GM19328 (cell line): ENCODE measurements at regions not wholly inside any gene's neighbourhood (a gene's known extent, or its start where the extent isn't known, plus 50 kb on each side); places are given as distances from the start of the nearest gene placed in this dataset.
"Not testable (repeated sequence)": the region's sequence is repeated elsewhere in the genome, so short reads cannot be mapped to it uniquely, and the experiment has no call there.

ENCODE experiments used
- ATAC-seq: cut with Tn5 transposase; IDR thresholded peaks from one replicate; pipeline ENCODE4 v1.9.1; 2021; ENCODE audit warnings: mild to moderate bottlenecking, moderate library complexity; ENCODE audit not compliant: unreplicated experiment

DNA sequence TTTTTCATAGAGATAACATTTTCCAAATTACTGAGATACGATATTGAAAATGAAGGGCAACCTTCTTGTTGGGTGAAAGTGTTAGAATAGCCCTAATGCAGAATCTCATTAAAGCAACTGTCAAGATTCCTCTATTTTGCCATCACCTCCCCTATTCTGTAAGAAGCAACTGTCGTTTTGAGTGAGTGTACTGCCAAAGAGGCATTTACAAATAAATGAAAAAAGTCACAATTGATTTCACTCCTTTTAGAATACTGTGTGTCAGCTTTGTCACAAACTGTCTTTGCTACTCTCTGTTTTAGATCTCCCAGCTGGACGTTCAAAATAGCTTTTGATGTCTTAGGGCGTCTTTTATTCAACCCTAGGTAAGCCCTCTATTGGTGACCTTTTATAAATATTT, 322.8 kb upstream of the NAALADL2 start:
- ATAC-seq = no peak

DNA sequence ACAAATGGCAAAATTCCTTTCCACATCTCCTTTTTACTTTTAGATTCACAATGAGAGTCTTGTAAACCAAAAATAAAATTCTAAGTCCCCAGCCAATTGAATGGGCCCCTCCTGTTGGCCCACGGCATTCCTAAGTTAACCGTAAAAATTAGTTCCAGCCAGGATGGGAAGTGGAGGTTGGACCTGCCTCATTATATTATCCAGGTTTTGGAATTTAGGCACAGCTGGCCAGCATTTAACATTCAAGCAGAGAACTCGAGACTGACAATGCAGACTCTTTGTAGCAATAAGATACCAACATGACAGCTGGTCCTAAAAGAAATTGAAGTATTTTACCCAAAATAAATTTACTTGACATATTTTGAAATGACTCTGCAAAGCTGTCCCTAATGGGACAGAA, 321.0 kb upstream of the NAALADL2 start:
- ATAC-seq = no peak

DNA sequence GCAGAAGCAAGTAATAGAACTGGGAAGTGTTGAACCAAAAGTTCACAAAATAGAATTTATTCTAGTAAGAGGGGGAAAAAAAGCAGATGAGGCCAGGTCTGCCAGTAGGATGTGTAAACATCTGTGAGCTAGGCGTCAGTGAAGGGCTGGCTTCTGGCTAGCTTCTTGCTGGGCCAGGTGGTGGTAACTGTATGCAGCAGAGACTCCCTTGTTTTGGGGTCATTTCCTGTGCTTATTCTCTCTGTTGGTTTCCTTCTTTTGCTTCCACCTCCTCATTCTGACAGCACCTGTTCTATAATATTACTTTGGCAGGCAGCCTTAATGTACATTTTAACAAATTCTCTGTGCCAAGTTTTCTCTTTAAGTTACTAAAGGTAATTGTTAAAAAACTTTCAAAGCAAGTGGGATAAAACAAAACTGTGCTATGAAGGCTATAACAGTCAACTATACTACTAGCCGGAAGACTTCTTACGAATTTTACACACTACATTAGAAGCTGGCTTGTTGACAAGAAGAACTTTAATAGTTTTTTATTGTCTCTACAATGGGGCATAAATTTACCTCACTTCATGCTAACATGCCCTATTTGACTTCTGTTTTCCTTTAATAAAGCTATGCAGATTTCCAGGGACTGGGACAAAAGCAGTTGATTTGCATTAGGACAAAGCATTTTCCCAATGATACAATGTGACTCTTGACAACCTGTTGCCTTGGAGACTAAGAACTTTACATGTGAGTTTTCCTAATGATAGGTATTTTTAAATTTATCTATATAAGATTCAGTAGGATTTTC, 318.8 kb upstream of the NAALADL2 start:
- no peak for ATAC-seq

DNA sequence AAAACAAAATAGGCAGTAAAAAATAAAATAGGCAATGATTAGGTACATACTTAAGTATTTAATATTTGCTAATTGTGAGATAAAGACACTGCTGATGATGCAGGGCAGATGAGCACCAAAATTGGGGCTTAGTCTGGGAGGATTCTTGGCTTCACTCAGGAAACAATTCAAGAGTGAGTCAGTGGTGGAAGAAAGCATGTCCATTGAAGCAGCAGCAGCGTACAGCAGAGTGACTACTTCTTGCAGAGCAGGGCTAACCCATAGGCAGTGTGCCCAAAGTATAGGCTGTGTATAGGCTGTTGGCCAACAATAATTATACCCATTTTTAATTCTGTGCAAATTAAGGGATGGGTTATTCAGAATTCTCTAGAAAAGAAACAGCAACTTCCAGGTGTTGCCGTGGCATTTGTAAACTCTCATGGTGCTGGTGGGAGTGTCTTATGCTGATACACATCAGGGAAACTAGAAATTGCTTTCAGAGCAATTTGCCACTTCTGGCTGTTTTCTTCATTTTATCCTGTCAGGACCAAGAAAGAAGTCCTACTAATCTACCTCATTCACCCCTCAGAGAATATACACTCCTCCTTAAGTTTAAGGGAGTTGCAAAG, 317.3 kb upstream of the NAALADL2 start:
- no peak for ATAC-seq

GRCh38 chr3:174547801-174548435, 311.2 kb upstream of the NAALADL2 start:
- ATAC-seq = no peak

DNA sequence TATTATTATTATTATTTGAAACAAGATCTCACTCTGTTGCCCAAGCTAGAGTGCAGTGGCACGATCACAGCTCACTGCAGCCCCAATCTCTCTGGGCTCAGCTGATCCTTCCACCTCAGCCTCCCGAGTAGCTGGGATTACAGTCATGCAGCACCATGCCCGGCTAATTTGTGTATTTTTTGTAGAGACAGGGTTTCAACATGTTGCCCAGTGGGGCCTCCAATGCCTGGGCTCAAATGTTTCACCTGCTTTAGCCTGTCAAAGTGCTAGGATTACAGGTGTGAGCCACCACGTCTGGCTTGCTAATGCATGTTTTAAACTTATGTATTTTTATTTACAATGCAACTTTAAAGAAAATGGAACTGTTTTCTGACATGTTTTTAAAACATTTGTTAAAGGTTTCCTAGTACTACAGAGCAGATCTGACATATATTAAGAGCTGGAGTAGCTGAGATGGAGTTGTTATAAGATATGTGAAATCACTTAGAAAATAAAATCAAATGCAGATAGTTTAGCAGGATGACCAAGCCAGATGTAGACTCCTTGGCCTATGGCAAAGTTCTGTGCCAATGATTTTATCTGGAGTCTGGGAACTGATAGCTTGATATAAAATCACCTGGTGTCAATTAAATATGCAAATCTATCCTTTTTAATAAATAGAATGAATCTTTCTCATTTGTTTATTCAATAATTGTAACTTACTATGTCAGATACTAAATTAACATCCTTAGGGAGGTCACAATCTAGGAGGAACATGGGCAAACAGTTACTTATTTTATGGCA, 310.1 kb upstream of the NAALADL2 start:
- no peak for ATAC-seq

GRCh38 chr3:174581558-174581957, 277.6 kb upstream of the NAALADL2 start:
- no peak for ATAC-seq

DNA sequence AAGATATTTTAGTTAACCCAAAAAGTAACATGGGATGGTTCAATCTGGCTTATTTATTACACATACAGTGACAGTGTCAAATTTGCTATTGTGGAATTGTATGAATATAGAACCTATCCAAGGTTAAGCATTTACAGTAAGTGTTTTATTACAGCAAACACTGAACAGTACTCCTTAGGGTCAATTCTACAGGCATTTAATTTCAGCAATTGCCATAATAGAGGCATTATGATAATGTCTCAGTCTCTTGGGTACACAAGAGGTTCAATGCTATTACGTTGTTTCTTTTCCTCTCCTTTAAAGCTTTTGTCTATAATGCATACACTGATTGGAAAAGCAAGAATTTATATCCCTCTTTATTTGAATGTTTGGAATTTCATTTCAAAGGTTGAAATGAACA, 275.7 kb upstream of the NAALADL2 start:
- no peak for ATAC-seq

- not testable (repeated sequence) for ATAC-seq
Observed at GRCh38 chr3:174587137-174587536, 272.0 kb upstream of the NAALADL2 start.

- no peak for ATAC-seq
Observed at GRCh38 chr3:174596447-174596982, 262.6 kb upstream of the NAALADL2 start.

- no peak for ATAC-seq
Observed at GRCh38 chr3:174598885-174599439, 260.2 kb upstream of the NAALADL2 start.

DNA sequence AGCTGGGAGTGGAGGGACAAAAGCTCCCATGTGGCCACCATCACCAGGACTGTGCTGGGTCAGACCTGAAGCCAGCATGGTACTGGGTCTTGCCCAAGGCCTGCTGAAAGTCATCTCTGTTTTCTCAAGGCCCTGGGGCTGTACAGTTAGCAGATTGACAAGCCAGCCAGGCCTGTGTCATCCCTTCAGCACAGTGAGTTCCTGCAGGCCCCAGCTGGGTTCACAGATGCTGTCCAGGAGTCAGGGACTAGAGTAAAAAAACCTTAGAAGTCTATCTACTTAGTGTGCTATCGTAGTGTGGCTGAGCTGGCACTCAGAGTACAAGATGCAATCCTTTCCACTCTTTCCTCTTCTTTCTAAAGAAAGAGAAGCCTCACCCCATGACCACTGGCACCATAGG, 246.0 kb upstream of the NAALADL2 start:
- no peak for ATAC-seq

DNA sequence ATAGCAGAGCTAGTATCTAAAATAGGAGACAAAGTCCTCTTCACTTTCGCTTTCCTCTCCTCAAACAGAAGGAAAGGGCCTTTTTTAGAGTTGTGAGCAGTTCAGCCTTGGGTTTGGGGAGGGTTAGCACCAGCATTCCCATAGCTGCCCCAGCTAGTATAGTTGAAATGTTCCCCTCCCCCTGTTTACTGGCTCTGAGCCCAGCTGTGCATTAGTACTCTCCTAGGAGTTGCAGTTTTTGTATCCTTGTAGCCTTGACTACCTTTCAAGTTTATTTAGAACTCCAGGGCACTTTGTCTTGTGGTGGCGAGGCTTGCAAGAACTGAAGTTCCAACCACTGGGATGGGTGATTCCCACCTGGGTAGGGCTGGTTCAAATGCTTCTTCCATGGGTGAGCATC, 245.1 kb upstream of the NAALADL2 start:
- ATAC-seq = no peak

DNA sequence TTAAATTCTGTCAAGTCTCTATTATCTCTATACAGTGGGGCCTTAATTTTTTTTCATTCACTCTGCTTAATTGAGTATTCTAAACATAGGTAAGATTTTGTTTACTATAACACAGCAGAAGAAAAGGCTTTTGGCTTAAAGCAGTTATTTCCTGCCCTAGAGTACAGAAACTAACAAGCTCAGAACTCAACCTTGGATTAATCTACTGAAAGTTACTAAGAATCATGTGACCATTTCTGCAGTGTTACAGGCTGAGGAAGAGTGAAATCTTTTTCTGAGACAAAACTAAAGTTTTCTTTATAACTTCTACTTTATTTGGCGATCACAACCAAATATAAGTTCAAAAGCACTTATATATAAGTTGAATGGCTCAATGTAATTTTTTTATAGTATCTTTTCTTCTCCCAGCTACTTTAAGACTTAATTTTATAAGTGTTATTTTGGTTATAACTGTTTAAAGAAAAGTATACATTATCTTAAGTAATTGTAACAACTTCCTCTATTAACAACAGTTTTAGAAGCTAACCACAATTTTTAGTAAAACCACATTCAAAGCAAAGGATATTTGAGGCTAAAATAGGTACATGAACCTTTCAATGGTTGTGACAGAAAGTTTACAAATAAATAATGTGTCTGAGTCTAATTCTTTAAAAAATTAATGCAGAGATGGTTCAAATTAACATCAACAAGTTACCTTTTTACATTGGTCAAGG, 240.6 kb upstream of the NAALADL2 start:
- ATAC-seq = no peak

DNA sequence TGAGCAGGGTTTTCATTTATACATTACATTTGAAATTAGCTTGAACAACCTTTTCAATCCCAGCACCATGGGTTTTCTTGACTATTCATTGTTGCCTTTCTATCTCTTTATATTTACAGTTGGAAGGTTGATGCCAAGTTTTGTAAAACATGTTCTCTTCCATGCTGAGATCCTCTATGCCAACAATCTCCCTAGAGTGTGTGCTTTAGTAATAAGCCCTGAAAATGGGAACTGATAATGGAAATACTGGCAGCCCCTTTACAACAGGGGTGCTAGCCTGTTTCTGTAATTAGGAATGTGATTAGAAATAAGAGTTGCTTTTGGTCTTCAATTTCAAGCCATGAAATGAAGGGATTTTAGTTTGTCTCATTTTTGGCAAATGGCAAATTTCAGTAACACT, 239.9 kb upstream of the NAALADL2 start:
- no peak for ATAC-seq

GRCh38 chr3:174620138-174620537, 239.0 kb upstream of the NAALADL2 start:
- ATAC-seq = no peak

DNA sequence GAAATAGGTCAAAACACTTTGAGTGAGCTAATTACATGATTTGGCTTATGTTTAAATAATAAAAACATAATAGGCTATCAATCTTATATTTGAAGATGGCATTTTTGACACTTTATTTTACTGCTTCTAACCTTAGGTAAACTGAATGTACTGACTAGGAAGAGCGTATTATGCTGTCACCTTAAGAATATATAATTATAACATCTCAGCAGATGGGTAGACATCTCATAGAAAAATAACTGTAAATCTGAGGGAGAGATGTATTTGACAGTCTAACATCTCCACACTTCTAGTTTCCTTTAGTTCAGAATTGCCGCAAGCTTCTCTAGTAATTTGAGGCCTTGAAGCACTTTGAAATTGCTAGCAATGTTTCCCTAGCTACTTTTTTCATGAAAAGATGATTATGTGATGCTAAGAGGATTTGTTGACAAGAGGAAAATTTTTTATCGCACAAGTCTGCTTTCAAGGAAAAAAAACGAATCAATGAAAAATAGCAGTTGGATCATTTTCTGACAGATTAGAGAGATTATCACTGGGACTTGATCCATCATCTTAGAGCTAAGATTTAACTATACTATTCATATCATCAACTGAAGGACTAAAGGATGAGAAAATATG, 238.2 kb upstream of the NAALADL2 start:
- no peak for ATAC-seq

DNA sequence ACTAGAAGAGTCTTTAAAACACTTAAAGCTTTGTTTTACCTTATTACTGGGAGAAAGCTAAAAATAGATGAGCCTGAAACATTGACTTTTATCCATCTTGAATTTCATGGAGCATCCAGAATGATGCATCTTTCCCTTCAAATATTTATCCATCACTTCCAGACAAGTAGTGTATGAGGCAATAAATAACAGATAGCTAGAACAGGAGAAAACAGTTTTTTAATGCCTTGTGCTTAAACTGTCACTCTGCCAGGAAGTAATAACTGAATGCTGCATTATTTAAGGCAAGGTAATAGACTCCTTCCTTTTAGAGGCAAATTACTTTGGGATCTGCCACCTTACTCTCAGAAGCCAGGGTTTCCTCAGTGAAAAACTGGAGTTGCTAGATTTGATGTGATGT, 225.8 kb upstream of the NAALADL2 start:
- no peak for ATAC-seq

DNA sequence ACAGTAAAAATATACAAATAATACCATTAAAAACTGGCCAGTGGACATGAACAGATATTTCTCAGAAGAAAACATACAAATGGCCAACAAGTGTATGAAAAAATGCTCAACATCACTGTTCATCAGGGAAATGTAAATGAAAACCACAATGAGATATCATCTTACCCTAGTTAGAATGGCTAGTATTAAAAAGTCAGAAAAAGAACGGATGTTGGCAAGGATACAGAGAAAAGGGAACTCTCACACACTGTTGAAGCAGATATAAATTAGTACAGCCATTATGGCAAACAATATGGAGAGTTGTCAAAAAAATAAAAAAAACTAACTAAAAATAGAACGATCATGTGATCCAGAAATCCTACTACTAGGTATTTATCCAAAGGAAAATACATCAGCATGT, 222.7 kb upstream of the NAALADL2 start:
- ATAC-seq = no peak

- no peak for ATAC-seq
Observed at GRCh38 chr3:174639406-174639805, 219.7 kb upstream of the NAALADL2 start.
